ENCODE measurements at regions not wholly inside any gene's neighbourhood (a gene's known extent, or its start where the extent isn't known, plus 50 kb on each side); places are given as distances from the start of the nearest gene placed in this dataset.
"Not testable (repeated sequence)": the region's sequence is repeated elsewhere in the genome, so short reads cannot be mapped to it uniquely, and the experiment has no call there.

DNA sequence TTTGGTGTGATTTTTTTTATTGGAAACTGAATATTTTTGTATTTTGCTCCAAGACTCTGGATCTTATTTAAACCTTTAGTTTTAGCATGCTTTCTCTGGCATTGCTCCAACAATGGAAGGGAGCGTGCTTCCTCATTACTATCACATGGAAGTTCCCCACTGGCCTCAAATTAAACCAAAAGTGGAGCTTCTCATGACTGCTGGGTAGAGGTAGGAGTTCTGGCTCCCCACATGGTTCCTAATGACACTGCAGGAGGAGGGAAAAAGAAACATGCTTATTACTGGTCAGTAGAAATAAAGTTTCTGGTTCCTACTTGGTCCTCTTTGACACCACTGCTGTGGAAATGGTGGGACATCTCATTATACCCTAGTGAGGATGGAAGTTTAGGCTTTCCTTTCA is 310.5 kb downstream of the PTGER3 start:
- Histone ChIP-seq H3K4me1 (replicated peaks; ENCODE audit: insufficient read depth) (no peaks in the 10 kb centered on the region), H2AFZ (no peak overlapping the region), H3K9me3 (ENCODE audit: insufficient read depth, low read depth) (no peaks in the 10 kb centered on the region), H3K36me3 (ENCODE audit: low read depth) (no peaks in the 10 kb centered on the region), H3K4me2 (no peak overlapping the region), H3F3A (ENCODE audit: insufficient read depth, low read depth) (no peaks in the 10 kb centered on the region), H3K9me2 (ENCODE audit: insufficient read depth) (no peaks in the 10 kb centered on the region), H3K79me2 (ENCODE audit: low read depth) (no peaks in the 10 kb centered on the region), H3K27me3 (ENCODE audit: insufficient read depth, low read depth) (no peaks in the 10 kb centered on the region), H3K4me3 (no peak overlapping the region), H4K20me1 (ENCODE audit: insufficient read depth) (no peaks in the 10 kb centered on the region), H3K27ac (no peak overlapping the region)
- BruUV-seq (replicated peaks), result no TSS peak
- DNase-seq, result no peak
- CTCF ChIA-PET, result no interaction called here
- POLR2A ChIA-PET (ENCODE audit: unreplicated experiment), result no interaction called here
- intact Hi-C loops (cut with micrococcal nuclease; ENCODE audit: unreplicated experiment), result no loop called here
- TF ChIP-seq EZH2 (IDR thresholded peaks at IDR 0.05; ENCODE audit: low read depth) (no peak), CTCF (conservative IDR thresholded peaks at IDR 0.05) (no peak; the same call in 1 of the 2 replicates)

GRCh38 chr1:70738624-70739023 is 309.0 kb downstream of the PTGER3 start:
- TF ChIP-seq CTCF (conservative IDR thresholded peaks at IDR 0.05), result no peak
- no peaks in the 10 kb centered on the region for H3K9me3 ChIP-seq (ENCODE audit: insufficient read depth, low read depth)
- H2AFZ ChIP-seq, result no peak overlapping the region
- no peak overlapping the region for H3K27ac ChIP-seq
- H4K20me1 ChIP-seq (ENCODE audit: insufficient read depth), result no peaks in the 10 kb centered on the region
- CTCF ChIA-PET, result no interaction called here
- no peaks in the 10 kb centered on the region for H3K36me3 ChIP-seq (ENCODE audit: low read depth)
- H3K4me2 ChIP-seq, result no peak overlapping the region
- no peaks in the 10 kb centered on the region for H3K9me2 ChIP-seq (ENCODE audit: insufficient read depth)
- no peaks in the 10 kb centered on the region for H3K27me3 ChIP-seq (ENCODE audit: insufficient read depth, low read depth)
- POLR2A ChIA-PET (ENCODE audit: unreplicated experiment), result no interaction called here
- no peak overlapping the region for H3K4me3 ChIP-seq
- no peaks in the 10 kb centered on the region for H3F3A ChIP-seq (ENCODE audit: insufficient read depth, low read depth)
- no peaks in the 10 kb centered on the region for H3K79me2 ChIP-seq (ENCODE audit: low read depth)
- no peaks in the 10 kb centered on the region for H3K4me1 ChIP-seq (replicated peaks; ENCODE audit: insufficient read depth)
- DNase-seq, result no peak
- BruUV-seq (replicated peaks), result no TSS peak
- intact Hi-C loops (cut with micrococcal nuclease; ENCODE audit: unreplicated experiment), result no loop called here

DNA sequence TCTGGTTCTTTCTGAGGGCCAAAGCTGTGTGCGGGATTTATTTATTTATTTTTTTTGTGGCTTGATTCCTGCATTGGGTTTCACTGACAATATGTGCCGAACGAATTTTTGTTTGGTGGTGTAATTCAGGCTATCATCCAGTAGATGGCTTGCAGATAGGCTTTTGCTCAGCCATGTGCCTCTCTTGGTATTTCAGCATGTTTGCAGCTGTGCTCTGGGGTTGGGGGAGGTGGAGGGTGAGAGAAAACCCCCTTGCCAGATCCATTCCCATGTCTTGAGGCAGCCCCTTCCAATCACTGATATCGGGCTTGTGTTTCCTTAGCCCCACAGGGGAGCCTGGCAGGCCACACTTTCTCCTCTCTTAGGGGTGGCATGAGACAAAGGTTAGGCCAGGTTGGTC is 302.4 kb downstream of the PTGER3 start:
- no peaks in the 10 kb centered on the region for H3K9me3 ChIP-seq (ENCODE audit: insufficient read depth, low read depth)
- H3K4me2 ChIP-seq, result no peak overlapping the region
- intact Hi-C loops (cut with micrococcal nuclease; ENCODE audit: unreplicated experiment), result no loop called here
- H3K27me3 ChIP-seq (ENCODE audit: insufficient read depth, low read depth), result no peaks in the 10 kb centered on the region
- POLR2A ChIA-PET (ENCODE audit: unreplicated experiment), result no interaction called here
- CTCF ChIA-PET, result no interaction called here
- H3K4me1 ChIP-seq (replicated peaks; ENCODE audit: insufficient read depth), result no peaks in the 10 kb centered on the region
- no peaks in the 10 kb centered on the region for H3K9me2 ChIP-seq (ENCODE audit: insufficient read depth)
- H2AFZ ChIP-seq, result no peak overlapping the region
- H3K4me3 ChIP-seq, result no peak overlapping the region
- no peaks in the 10 kb centered on the region for H3K36me3 ChIP-seq (ENCODE audit: low read depth)
- H3K79me2 ChIP-seq (ENCODE audit: low read depth), result no peaks in the 10 kb centered on the region
- peak; percentile 73 for TF ChIP-seq CTCF (conservative IDR thresholded peaks at IDR 0.05)
- no peak for TF ChIP-seq EZH2 (IDR thresholded peaks at IDR 0.05; ENCODE audit: low read depth)
- DNase-seq, result no peak
- H4K20me1 ChIP-seq (ENCODE audit: insufficient read depth), result no peaks in the 10 kb centered on the region
- BruUV-seq (replicated peaks), result no TSS peak
- H3K27ac ChIP-seq, result no peak overlapping the region
- H3F3A ChIP-seq (ENCODE audit: insufficient read depth, low read depth), result no peaks in the 10 kb centered on the region

DNA sequence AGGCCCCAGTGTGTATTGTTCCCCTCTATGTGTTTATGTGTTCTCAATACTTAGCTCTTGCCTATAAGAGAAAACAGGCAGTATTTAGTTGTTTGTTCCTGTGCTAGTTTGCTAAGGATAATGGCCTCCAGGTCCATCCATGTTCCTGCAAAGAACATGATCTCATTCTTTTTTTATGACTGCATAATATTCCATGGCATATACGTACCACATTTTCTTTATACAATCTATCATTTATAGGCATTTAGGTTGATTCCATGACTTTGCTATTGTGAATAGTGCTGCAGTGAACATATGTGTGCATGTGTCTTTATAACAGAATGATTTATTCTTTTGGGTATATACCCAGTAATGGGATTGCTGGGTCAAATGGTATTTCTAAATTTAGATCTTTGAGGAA is 301.6 kb downstream of the PTGER3 start:
- POLR2A ChIA-PET (ENCODE audit: unreplicated experiment), result not testable (repeated sequence)

DNA sequence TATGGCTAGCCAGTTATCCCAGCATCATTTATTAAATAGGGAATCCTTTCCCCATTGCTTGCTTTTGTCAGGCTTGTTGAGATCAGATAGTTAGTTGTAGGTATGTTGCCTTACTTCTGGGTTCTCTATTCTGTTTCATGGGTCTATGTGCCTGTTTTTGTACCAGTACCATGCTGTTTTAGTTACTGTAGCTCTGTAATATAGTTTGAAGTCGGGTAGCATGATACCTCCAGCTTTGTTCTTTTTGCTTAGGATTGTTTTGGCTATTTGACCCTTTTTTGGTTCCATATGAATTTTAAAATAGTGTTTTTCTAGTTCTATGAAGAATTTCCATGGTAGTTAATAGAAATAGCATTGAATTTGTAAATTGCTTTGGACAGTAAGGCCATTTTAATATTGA is 300.5 kb downstream of the PTGER3 start:
- H3K4me2 ChIP-seq; BruUV-seq (replicated peaks); intact Hi-C loops (cut with micrococcal nuclease; ENCODE audit: unreplicated experiment); H3K27me3 ChIP-seq (ENCODE audit: insufficient read depth, low read depth); POLR2A ChIA-PET (ENCODE audit: unreplicated experiment); H3K4me3 ChIP-seq; H4K20me1 ChIP-seq (ENCODE audit: insufficient read depth); H3K79me2 ChIP-seq (ENCODE audit: low read depth); H3K9me2 ChIP-seq (ENCODE audit: insufficient read depth); H3K9me3 ChIP-seq (ENCODE audit: insufficient read depth, low read depth); H2AFZ ChIP-seq; DNase-seq; H3K27ac ChIP-seq; H3K4me1 ChIP-seq (replicated peaks; ENCODE audit: insufficient read depth); H3F3A ChIP-seq (ENCODE audit: insufficient read depth, low read depth); H3K36me3 ChIP-seq (ENCODE audit: low read depth); CTCF ChIA-PET: not testable (repeated sequence)

More for the DNA sequence above, 301.6 kb downstream of the PTGER3 start:
- H3K27me3 ChIP-seq (ENCODE audit: insufficient read depth, low read depth); H3K27ac ChIP-seq; BruUV-seq (replicated peaks); DNase-seq; H3K4me1 ChIP-seq (replicated peaks; ENCODE audit: insufficient read depth); H3F3A ChIP-seq (ENCODE audit: insufficient read depth, low read depth); CTCF ChIA-PET; H2AFZ ChIP-seq; H3K79me2 ChIP-seq (ENCODE audit: low read depth); H3K9me3 ChIP-seq (ENCODE audit: insufficient read depth, low read depth); H3K4me2 ChIP-seq; H3K9me2 ChIP-seq (ENCODE audit: insufficient read depth); intact Hi-C loops (cut with micrococcal nuclease; ENCODE audit: unreplicated experiment); H4K20me1 ChIP-seq (ENCODE audit: insufficient read depth); H3K36me3 ChIP-seq (ENCODE audit: low read depth); H3K4me3 ChIP-seq: not testable (repeated sequence)

Measured in PC-9 (cell line).